ENCODE measurements at regions not wholly inside any gene's neighbourhood (a gene's known extent, or its start where the extent isn't known, plus 50 kb on each side); places are given as distances from the start of the nearest gene placed in this dataset.

- DNase-seq (ENCODE audit: low read depth), result no peak
Observed at GRCh38 chr15:98560338-98560737, 88.0 kb upstream of the IGF1R start.

GRCh38 chr15:98561169-98561941, 87.0 kb upstream of the IGF1R start:
- no peak for DNase-seq (ENCODE audit: low read depth)

- no peak for DNase-seq (ENCODE audit: low read depth)
Observed at GRCh38 chr15:98562331-98562937, 85.9 kb upstream of the IGF1R start.

GRCh38 chr15:98565566-98565965, 82.8 kb upstream of the IGF1R start:
- DNase-seq (ENCODE audit: low read depth), result no peak

GRCh38 chr15:98567951-98568350, 80.4 kb upstream of the IGF1R start:
- DNase-seq (ENCODE audit: low read depth), result peak; percentile 36

GRCh38 chr15:98568382-98569017, 79.8 kb upstream of the IGF1R start:
- DNase-seq (ENCODE audit: low read depth), result peak; percentile 35

- no peak for DNase-seq (ENCODE audit: low read depth)
Observed at GRCh38 chr15:98570119-98570518, 78.2 kb upstream of the IGF1R start.

GRCh38 chr15:98580572-98580971, 67.8 kb upstream of the IGF1R start:
- DNase-seq (ENCODE audit: low read depth), result peak; percentile 16

GRCh38 chr15:98581715-98582114, 66.6 kb upstream of the IGF1R start:
- no peak for DNase-seq (ENCODE audit: low read depth)

- DNase-seq (ENCODE audit: low read depth), result no peak
Observed at GRCh38 chr15:98582900-98583554, 65.3 kb upstream of the IGF1R start.

- DNase-seq (ENCODE audit: low read depth), result no peak
Observed at GRCh38 chr15:98583771-98584430, 64.4 kb upstream of the IGF1R start.

GRCh38 chr15:98586066-98586465, 62.3 kb upstream of the IGF1R start:
- DNase-seq (ENCODE audit: low read depth), result no peak

- DNase-seq (ENCODE audit: low read depth), result no peak
Observed at GRCh38 chr15:98592136-98592535, 56.2 kb upstream of the IGF1R start.

GRCh38 chr15:98596131-98596530, 52.2 kb upstream of the IGF1R start:
- no peak for DNase-seq (ENCODE audit: low read depth)

GRCh38 chr15:98596885-98597392, 51.4 kb upstream of the IGF1R start:
- no peak for DNase-seq (ENCODE audit: low read depth)

- peak; percentile 11 for DNase-seq (ENCODE audit: low read depth)
Observed at GRCh38 chr15:98597666-98598065, 50.7 kb upstream of the IGF1R start.
